Suprapubic skin (tissue), 4 donors: ENCODE measurements at regions not wholly inside any gene's neighbourhood (a gene's known extent, or its start where the extent isn't known, plus 50 kb on each side); places are given as distances from the start of the nearest gene placed in this dataset.
"Not testable (repeated sequence)": the region's sequence is repeated elsewhere in the genome, so short reads cannot be mapped to it uniquely, and the experiment has no call there.

ENCODE experiments used
- DNase-seq, 2 donors: peaks; one replicate each; pipeline ENCODE4 v3.0.0-alpha.2; 2019; ENCODE audit warnings: low spot score in 2 of 2
- H3K27ac ChIP-seq: fragments of 200-600 bp; sonication (generic); one replicate; pipeline ENCODE4 v1.5.1; 2019
- H3K27me3 ChIP-seq: fragments of 200-600 bp; sonication (generic); one replicate; pipeline ENCODE4 v1.5.1; 2019
- H3K36me3 ChIP-seq: fragments of 200-600 bp; sonication (generic); one replicate; pipeline ENCODE4 v1.5.1; 2019
- H3K4me1 ChIP-seq: fragments of 200-600 bp; sonication (generic); one replicate; pipeline ENCODE4 v1.5.1; 2019
- H3K4me3 ChIP-seq: fragments of 200-600 bp; sonication (generic); one replicate; pipeline ENCODE4 v1.5.1; 2019; ENCODE audit warnings: mild to moderate bottlenecking
- H3K9me3 ChIP-seq: fragments of 200-600 bp; sonication (generic); one replicate; pipeline ENCODE4 v1.5.1; 2019
- EP300 ChIP-seq: sonication (generic); formaldehyde crosslinking; IDR thresholded peaks from one replicate; pipeline ENCODE4 v1.6.1; 2017; ENCODE audit warnings: antibody characterized with exemption
- POLR2A ChIP-seq, 2 donors: fragments of 450-650 bp; IDR thresholded peaks; one replicate each; pipeline ENCODE4 v1.6.1; 2017; ENCODE audit warnings: antibody characterized with exemption in 2 of 2, mild to moderate bottlenecking in 2 of 2, moderate library complexity in 2 of 2
- POLR2AphosphoS5 ChIP-seq, 3 donors: sonication (generic); formaldehyde crosslinking; IDR thresholded peaks; one replicate each; pipeline ENCODE4 v1.6.1; 2017; ENCODE audit warnings: antibody characterized with exemption in 3 of 3
- WGBS: methylation state at CpG from one replicate; pipeline ENCODE4 v1.1.5; 2018; 5-methylcytosine and 5-hydroxymethylcytosine counted together
- TF ChIP-seq, protein P1 (sequence below), 2 donors: fragments of 200-600 bp in 1 of 2; fragments of 450-650 bp in 1 of 2; sonication (generic) in 1 of 2; IDR thresholded peaks; one replicate each; pipeline ENCODE4 v1.5.1; 2016 to 2019; ENCODE audit warnings: antibody characterized with exemption in 2 of 2, mild to moderate bottlenecking in 1 of 2, moderate library complexity in 1 of 2

DNA sequence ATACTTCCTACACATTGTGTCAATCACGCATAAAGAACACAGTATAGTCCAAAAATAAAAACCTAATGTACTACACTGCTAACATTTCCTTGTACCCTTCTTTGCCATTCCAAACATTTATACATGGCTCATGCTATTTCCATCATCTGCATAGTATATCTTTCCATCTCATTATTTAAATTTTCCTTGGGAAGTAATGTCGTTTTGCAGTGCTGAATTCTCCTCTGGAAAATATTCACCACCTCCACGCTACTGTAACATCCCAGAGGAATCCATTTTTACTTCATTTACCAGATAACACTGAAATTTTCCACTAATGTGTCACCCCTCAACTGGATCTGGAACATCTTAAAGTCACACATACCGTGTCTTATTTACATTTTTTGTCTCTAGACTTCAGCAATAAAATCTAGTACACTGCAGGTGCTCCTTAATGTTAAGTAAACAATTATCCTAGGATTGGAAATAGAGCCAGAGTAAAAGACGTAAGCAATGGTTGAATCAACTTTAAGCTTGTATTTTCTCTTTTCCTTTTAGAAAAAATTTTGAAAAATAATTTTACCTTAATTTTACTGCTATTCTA, 881.0 kb downstream of the AMY1C start:
- Histone ChIP-seq H3K36me3 (no peaks in the 10 kb centered on the region), H3K4me1 (no peaks in the 10 kb centered on the region), H3K27me3 (no peaks in the 10 kb centered on the region), H3K4me3 (no peak overlapping the region), H3K9me3 (peaks cover 2% of the 10 kb centered on the region), H3K27ac (no peak overlapping the region)
- DNase-seq: no peak
- 52% methylated on average over 5 of the region's 5 CpGs for WGBS
- TF ChIP-seq POLR2A (IDR thresholded peaks at IDR 0.05) (no peak), POLR2AphosphoS5 (IDR thresholded peaks at IDR 0.05) (no peak), EP300 (no peak)
- TF ChIP-seq, protein P1, sequence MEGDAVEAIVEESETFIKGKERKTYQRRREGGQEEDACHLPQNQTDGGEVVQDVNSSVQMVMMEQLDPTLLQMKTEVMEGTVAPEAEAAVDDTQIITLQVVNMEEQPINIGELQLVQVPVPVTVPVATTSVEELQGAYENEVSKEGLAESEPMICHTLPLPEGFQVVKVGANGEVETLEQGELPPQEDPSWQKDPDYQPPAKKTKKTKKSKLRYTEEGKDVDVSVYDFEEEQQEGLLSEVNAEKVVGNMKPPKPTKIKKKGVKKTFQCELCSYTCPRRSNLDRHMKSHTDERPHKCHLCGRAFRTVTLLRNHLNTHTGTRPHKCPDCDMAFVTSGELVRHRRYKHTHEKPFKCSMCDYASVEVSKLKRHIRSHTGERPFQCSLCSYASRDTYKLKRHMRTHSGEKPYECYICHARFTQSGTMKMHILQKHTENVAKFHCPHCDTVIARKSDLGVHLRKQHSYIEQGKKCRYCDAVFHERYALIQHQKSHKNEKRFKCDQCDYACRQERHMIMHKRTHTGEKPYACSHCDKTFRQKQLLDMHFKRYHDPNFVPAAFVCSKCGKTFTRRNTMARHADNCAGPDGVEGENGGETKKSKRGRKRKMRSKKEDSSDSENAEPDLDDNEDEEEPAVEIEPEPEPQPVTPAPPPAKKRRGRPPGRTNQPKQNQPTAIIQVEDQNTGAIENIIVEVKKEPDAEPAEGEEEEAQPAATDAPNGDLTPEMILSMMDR (IDR thresholded peaks at IDR 0.05): no peak

DNA sequence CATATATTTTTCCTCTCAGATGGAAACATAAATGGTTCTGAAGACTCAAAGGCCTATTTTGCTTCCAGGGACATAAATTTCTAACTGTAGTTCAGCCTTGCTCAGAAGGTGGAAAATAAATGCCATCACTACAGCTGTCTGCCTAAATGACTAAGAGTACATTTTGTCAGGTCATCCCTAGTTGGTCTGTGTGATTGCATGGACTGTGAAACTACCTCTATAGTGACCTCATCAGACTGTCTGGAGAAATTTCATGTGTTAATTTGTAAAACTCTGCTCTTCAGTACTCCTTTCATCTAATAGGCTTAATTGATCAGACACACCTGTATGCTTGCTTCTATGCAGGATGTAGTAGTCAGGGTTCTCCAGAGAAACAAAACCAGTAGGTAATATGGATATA, 886.9 kb downstream of the AMY1C start:
- no peaks in the 10 kb centered on the region for H3K27me3 ChIP-seq
- peaks cover 2% of the 10 kb centered on the region for H3K9me3 ChIP-seq
- no peaks in the 10 kb centered on the region for H3K4me1 ChIP-seq

DNA sequence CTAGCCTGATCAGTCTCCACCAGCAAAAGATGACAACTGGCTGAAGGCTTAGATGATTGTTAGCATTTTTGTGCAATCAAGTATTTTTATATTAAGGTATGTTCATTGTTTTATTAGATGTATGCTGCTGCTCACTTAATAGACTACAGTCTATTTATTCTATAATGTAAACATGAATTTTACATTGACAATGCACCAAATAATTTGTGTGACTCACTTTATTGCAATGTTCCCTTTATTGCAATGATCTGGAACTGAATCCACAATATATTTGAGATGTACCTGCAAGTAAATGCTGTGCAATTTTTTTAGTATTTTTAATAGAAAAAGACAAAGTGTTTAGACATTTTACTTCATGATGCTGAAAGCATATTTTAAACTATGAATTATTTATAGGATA, 896.5 kb downstream of the AMY1C start:
- no peaks in the 10 kb centered on the region for H3K9me3 ChIP-seq
- no peaks in the 10 kb centered on the region for H3K36me3 ChIP-seq
- no peak overlapping the region for H3K4me3 ChIP-seq
- H3K27ac ChIP-seq: no peak overlapping the region
- no peak for TF ChIP-seq EP300
- no peak for TF ChIP-seq POLR2AphosphoS5 (IDR thresholded peaks at IDR 0.05)
- TF ChIP-seq POLR2A (IDR thresholded peaks at IDR 0.05): no peak
- TF ChIP-seq, protein P1 (IDR thresholded peaks at IDR 0.05): no peak
- no peaks in the 10 kb centered on the region for H3K27me3 ChIP-seq
- H3K4me1 ChIP-seq: no peaks in the 10 kb centered on the region
- DNase-seq: no peak

More for the DNA sequence above, 886.9 kb downstream of the AMY1C start:
- no peak overlapping the region for H3K27ac ChIP-seq
- H3K4me3 ChIP-seq: no peak overlapping the region
- H3K36me3 ChIP-seq: no peaks in the 10 kb centered on the region
- TF ChIP-seq, protein P1 (IDR thresholded peaks at IDR 0.05): no peak
- TF ChIP-seq EP300 (no peak), POLR2AphosphoS5 (IDR thresholded peaks at IDR 0.05) (no peak), POLR2A (IDR thresholded peaks at IDR 0.05) (no peak)
- DNase-seq: no peak

DNA sequence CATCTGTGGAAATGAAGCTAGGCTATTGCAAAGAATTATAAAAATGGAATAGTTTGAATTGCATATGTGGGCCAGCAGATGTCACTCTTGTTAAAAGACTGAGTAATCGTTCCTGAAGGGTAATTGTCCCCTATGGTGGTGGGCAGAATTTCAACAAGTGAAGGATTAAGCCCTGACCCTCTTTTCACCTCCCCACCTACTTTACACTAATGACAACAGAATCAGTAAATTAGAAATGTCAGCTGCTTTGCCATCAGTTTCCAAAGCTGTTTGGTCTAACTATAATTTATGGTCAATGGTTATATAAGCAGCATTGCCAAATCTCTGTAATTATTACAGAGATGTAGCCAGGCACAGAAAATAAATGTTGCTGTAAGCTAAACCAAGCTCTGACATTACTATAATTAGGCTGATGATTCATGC, 898.6 kb downstream of the AMY1C start:
- H3K4me3 ChIP-seq: no peak overlapping the region
- H3K9me3 ChIP-seq: no peaks in the 10 kb centered on the region
- WGBS: 4% methylated on average over 1 of the region's 1 CpG
- no peak overlapping the region for H3K27ac ChIP-seq
- H3K36me3 ChIP-seq: no peaks in the 10 kb centered on the region
- H3K27me3 ChIP-seq: no peaks in the 10 kb centered on the region
- DNase-seq: no peak
- TF ChIP-seq, protein P1 (IDR thresholded peaks at IDR 0.05): no peak
- TF ChIP-seq EP300: no peak
- no peak for TF ChIP-seq POLR2AphosphoS5 (IDR thresholded peaks at IDR 0.05)
- no peak for TF ChIP-seq POLR2A (IDR thresholded peaks at IDR 0.05)
- no peaks in the 10 kb centered on the region for H3K4me1 ChIP-seq

DNA sequence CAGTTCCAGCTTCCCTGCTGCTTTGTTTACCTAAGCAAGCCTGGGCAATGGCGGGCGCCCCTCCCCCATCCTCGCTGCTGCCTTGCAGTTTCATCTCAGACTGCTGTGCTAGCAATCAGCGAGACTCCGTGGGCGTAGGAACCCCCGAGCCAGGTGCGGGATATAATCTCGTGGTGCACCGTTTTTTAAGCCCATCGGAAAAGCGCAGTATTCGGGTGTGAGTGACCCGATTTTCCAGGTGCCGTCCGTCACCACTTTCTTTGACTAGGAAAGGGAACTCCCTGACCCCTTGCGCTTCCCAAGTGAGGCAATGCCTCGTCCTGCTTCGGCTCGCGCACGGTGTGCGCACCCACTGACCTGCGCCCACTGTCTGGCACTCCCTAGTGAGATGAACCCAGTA, 914.7 kb downstream of the AMY1C start:
- not testable (repeated sequence) for H3K27ac ChIP-seq, H3K4me1 ChIP-seq, H3K36me3 ChIP-seq, DNase-seq, H3K27me3 ChIP-seq, H3K4me3 ChIP-seq, H3K9me3 ChIP-seq
- 98% methylated on average over 21 of the region's 24 CpGs for WGBS

DNA sequence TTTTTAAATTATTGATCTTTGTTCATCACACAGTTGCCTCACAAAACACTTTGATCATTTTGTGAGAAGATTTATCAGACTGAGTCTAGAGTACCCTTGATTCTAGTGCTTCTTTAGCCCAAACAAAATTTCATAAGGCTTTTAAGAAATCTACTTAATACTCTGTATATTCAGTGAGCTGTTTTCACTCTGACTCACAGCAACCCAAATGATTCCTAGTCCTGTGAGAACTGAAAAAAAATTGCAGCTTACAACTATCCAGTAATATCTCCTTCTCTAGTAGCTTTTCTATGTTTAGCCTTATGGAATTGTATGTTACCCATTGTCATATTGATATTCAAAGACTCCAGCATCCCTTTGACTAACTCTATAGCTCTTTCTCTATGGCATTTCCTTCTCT, 915.6 kb downstream of the AMY1C start:
- Histone ChIP-seq H3K9me3 (no peaks in the 10 kb centered on the region), H3K27ac (no peak overlapping the region), H3K4me1 (no peaks in the 10 kb centered on the region), H3K4me3 (no peak overlapping the region), H3K27me3 (no peaks in the 10 kb centered on the region), H3K36me3 (no peaks in the 10 kb centered on the region)
- TF ChIP-seq, protein P1 (IDR thresholded peaks at IDR 0.05): no peak
- no peak for TF ChIP-seq POLR2A (IDR thresholded peaks at IDR 0.05)
- TF ChIP-seq EP300: no peak
- TF ChIP-seq POLR2AphosphoS5 (IDR thresholded peaks at IDR 0.05): no peak
- DNase-seq: no peak
